Colon (tissue), 2 donors: ENCODE measurements at regions not wholly inside any gene's neighbourhood (a gene's known extent, or its start where the extent isn't known, plus 50 kb on each side); places are given as distances from the start of the nearest gene placed in this dataset.

Experiments used
- FAIRE-seq: peaks from 2 replicates; lab custom pipeline; 2012; peaks lifted over from hg19 to GRCh38; lab: Jason Lieb, UNC
- donor health status: control.
- donor health status: control.

DNA sequence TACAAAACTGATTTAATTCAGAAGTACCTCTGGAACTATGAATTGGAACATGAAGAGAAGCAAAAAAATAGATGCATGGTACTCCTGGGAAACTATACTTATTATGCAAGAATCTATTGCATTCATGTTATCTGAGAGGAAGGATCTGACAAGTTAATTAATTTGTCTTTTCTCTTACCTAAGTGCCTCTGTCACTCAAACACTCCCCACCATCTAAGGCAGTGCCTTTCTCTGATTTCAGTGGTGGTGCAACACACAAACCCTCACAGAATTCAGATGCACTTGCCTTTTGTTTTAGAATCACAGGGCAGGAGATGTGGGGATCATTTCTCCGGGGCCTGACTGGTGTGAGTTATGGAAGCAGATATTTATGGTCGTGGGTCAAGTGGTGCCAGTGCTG, 52.5 kb upstream of the C9orf72 start:
- no peak for FAIRE-seq

DNA sequence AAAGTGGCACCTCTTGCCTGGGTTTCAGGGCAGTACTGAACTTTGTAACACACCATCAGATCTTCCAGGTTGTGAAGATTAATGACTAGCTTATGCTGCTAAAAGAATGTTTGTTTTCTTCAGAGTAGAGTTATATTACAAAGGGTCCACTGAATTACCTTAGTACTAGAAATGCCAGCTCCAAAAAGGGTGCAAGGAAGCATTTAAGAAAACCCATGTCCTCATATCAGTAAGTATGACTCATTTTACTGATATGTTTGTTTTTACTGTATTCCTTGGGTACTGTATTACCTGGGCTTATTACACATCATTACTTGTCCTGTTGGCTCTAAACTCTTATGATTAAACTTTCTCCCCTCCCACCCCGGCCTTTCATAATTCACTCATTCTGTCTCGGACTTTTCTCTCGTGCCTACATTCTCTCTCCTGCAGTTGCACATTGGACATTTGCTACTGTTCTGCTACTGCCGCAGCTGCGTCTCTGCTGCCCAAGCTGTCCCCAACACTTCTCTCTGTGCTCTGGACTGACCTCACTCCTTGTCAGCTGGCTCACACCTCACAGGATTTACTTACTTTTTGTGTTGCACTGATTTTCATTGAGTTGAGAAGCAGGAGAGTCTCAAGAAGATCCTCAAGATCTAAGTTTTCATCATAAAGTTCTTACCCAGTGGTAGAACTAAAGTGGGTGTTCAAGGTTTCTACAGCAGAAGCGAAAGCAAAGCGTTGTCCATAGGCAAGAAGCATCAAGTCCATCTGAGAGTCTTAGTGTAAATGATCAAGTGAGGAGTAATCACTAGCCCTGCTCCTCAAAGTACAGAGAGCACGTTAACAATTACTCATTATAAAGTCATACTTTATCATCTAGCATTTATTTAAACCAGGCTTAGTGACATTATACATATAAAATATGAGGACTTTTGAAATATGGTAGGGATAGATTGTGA, 53.2 kb upstream of the C9orf72 start:
- no peak for FAIRE-seq

DNA sequence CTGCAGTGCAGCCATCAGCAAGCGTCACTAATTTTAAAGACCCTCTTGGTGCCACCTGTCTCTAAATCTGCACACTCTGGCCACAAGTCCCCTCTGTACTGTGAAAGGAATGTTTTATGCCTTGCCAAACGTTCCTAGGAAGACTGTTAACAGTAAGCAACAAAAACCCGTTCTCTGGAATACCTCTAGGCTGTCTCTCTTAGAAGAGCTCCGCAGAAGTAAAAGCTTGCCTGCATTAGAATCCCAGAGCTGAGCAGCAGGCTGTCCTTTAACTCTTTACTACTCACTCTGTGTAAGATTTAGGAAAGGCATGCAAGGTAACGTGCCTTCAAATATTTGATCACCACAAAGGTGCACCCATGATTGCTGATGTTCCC, 53.9 kb upstream of the C9orf72 start:
- FAIRE-seq = no peak

DNA sequence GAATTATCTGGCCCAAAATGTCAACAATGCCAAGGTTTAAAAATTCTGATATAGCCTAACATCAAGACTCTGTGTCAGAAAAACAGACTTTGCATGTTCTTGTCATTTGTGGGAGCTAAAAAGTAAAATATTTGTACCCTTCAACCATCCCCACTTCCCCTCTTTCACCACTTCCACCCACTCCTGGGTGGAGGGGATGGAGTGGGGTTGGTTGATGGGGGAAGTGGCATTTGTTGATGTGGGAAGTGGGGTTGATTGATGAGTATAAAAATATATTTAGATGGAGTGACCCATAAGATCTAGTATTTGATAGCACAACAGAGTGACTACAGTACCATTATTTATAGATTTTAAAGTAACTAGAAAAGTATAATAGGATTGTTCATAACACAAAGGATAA, 55.0 kb upstream of the C9orf72 start:
- FAIRE-seq = no peak

DNA sequence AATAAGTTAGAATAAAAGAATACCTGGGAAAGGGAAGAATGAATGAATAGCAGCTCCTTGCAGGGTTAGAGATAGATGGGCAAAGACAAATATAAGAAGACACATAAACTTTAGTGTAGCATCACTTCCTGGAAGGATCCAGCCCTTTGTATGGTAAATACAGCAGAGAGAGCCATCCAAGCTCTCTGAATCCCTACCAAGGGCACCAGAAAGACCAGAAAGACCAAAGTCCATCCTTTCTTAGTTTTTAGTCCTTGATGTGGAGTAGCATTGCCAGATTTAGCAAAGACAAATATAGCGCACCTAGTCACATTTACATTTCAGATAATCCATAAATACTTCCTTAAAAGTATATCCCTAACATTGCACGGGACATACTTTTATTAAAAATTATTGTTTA, 56.1 kb upstream of the C9orf72 start:
- no peak for FAIRE-seq

- no peak for FAIRE-seq
Measured at GRCh38 chr9:27632254-27632653, 59.0 kb upstream of the C9orf72 start.

DNA sequence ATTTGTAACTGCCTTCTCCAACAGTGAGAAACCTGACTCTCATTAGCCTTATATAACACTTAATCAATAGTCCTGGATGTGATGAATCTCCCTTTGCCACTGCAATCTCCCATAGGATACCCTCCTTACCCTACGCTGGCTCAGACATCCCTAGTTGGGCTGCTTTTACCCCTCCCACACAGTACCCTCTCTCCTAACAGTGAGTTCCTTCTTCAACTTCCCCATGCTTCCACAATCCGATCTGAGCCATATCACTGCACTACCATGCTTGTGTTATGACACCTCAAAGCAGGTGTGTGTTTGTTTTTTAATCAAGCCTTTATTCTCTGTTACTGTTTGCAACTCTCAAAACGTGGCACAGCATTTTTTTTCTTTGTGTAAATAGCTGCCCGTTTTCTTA, 60.5 kb upstream of the C9orf72 start:
- FAIRE-seq = no peak

GRCh38 chr9:27634879-27635278, 61.6 kb upstream of the C9orf72 start:
- FAIRE-seq = no peak

GRCh38 chr9:27638716-27639115, 65.4 kb upstream of the C9orf72 start:
- no peak for FAIRE-seq

DNA sequence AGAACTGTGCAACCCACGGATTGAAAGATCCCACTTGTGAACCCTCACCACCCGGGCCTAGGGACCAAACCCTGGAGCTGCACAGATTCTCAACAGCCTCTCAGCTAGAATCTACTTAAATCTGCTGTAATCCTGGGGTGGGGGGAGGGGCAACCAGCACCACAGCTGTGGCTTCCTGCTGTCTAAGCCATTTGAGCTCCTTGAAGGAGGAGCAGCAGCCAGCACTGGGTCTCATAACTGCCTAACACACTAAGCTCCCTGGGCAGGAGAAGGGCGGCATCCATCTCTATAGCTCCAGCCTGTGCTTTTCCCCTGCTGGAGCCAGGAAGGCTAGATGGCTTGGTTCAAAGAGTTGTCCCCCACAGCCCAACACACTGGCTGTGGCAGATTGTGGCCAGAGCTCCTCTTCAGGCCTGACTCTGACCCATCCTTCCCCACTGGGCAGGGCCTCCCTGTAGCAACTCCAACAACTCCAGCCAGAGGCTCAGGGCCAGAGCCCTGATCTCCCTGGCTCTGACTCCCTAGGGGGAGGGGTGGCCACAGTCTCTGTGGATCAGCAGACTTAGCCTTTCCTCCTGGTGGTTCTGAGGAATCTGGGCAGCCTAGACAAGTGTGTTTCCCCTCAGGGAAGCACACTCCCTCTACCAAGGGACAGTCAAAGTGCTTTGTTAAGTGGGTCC, 72.0 kb upstream of the C9orf72 start:
- no peak for FAIRE-seq

GRCh38 chr9:27653246-27653645, 80.0 kb upstream of the C9orf72 start:
- peak; percentile 89 for FAIRE-seq

DNA sequence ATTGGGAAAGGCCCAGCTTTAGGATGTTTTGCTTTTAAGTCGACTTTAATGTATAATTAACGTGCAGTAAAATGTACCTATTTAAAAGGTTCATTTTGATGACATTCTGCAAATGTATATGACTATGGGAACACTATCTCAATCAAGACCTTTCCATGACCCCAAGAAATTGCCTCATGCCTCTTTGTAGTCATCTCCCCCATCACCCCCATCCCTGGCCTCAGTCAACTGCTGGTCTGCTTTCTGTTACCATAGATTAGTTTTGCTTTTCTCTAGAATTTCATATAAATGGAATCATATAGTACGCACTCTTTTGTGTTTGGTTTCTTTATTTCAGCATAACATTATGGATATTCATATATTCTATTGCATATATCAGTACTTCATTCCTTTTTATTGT, 80.7 kb upstream of the C9orf72 start:
- no peak for FAIRE-seq

DNA sequence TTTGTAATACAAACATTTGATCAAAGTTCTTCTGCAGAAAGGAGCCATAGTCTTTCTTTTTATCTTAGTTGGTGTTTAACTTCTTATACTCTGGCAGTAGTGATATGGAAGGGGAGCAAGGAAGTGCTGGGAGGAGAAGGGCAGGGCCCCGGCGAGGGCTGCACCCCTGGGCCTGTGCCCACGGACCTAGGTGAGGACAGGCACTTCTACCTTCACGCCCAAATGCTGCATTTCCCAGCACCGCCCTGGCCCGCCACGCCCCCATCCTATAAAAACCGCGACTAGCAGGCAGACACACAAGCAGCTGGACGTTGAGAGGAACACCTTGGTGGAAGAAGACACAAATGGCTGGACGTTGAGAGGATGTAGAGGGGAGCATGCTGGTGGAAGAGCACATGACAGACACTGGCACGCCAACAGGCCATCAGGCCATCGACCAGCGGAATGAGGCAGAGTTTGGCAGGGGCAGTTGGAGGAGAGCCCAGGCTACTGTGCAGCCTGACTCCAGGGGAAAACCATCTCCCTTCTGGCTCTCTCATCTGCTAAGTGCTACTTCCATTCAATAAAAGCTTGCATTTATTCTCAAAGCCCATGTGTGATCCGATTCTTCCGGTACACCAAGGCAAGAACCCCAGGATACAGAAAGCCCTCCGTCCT, 81.5 kb upstream of the C9orf72 start:
- no peak for FAIRE-seq

GRCh38 chr9:27655441-27655840, 82.2 kb upstream of the C9orf72 start:
- FAIRE-seq = no peak

GRCh38 chr9:27659001-27659400, 85.7 kb upstream of the C9orf72 start:
- no peak for FAIRE-seq

GRCh38 chr9:27659571-27659970, 86.3 kb upstream of the C9orf72 start:
- FAIRE-seq = no peak

- FAIRE-seq = no peak
Measured at GRCh38 chr9:27660148-27660547, 86.9 kb upstream of the C9orf72 start.

GRCh38 chr9:27663526-27663925, 90.2 kb upstream of the C9orf72 start:
- FAIRE-seq = no peak

- no peak for FAIRE-seq
Measured at GRCh38 chr9:27664121-27664779, 91.0 kb upstream of the C9orf72 start.

DNA sequence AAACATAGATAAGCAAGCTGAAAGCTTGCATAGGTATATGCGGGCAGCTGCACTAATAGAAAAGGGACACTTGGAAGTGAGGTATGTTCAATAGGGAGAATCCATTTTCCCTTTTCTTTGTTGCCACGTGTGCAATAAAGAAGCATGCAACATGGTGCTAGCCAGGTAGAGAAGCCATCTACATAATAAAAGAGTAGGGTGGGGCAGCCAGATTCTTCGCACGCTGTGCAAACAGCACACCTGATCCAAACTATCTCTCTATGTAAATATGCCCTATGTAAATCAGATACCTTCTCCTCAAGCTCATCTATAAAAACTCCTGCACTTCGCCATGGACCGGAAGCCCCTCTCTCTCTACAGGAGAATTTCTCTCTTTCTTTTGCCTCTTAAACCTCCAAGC, 91.9 kb upstream of the C9orf72 start:
- no peak for FAIRE-seq

DNA sequence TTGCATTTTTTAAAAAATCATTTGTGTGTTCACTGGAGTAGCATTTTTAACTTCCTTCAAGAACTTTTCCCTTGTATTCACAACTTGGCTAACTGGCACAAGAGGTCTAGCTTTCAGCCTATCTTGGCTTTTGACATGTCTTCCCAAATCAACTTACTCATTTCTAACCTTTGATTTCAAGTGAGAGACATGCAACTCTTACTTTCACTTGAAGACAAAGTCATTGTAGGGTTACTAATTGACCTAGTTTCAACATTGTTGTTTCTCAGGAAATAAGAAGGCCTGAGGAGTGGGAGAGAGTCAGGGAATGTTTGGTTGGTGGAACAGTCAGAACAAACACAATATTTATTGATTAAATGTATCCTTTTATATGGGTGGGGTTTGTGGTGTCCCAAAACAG, 95.0 kb upstream of the C9orf72 start:
- no peak for FAIRE-seq

DNA sequence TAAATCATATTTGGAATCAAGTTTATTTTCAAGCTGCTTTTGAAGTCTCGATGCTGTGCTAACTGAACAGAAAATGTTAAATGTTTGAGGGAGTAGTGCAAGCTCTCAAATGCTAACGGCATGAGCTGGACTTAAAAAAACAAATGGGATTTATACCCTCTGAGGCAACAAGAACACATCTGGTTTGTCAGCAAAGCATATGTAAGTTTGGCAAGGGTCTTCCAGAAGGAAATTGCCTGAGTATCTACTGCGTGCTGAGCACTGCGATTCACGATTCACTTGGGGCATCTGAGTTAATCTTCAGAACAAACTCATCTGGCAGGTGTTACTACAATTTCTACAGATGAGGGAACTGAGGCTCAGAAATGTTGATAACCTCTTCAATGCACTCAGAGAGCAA, 98.4 kb upstream of the C9orf72 start:
- FAIRE-seq = no peak

DNA sequence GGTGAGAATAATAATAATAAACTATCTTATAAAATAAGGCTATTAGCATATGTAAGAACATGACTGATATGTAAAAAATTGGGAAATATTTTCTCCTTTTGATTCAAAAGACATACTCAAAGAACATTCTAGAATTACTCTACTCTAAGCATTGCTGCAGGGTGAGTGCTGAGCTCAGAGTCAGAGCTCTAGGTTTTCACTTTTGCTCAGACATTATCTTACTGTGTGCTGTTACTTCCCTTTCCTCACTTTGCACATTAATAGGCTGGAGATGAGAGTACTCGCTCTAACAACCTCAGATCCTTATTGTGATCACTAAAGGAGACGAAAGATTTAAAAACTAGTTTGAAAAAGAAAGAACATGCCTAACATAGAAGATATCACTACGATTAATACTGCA, 99.4 kb upstream of the C9orf72 start:
- FAIRE-seq = no peak
